GM12873 (cell line): ENCODE measurements at regions not wholly inside any gene's neighbourhood (a gene's known extent, or its start where the extent isn't known, plus 50 kb on each side); places are given as distances from the start of the nearest gene placed in this dataset.

Experiments
- CTCF ChIP-seq: IDR thresholded peaks from 2 replicates; pipeline ENCODE4 v1.5.1; 2012; ENCODE audit warnings: low read depth, mild to moderate bottlenecking, moderate library complexity, low read length, control low read depth; ENCODE audit not compliant: insufficient read depth; ENCODE audit errors: missing control alignments

GRCh38 chr13:37981932-37982331 lies 112.4 kb upstream of the TRPC4 start:
- TF ChIP-seq CTCF = no peak

DNA sequence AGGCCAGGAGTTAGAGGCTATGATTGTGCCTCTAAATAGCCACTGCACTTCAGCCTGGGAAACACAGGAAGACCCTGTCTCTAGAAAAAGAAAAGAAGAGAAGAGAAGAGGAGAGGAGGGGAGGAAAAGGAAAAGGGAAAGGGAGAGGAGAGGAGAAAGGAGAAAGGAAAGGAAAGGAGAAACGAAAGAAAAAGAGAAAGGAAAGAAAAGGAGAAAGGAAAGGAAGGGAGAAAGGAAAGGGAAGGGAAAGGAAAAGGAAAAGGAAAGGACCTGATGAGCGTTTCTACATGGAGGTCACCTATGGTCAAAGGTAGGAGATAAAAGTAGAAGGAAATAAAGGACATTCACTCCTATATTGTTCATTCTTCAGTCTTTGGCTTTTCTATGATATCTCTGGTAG lies 109.1 kb upstream of the TRPC4 start:
- no peak for TF ChIP-seq CTCF

DNA sequence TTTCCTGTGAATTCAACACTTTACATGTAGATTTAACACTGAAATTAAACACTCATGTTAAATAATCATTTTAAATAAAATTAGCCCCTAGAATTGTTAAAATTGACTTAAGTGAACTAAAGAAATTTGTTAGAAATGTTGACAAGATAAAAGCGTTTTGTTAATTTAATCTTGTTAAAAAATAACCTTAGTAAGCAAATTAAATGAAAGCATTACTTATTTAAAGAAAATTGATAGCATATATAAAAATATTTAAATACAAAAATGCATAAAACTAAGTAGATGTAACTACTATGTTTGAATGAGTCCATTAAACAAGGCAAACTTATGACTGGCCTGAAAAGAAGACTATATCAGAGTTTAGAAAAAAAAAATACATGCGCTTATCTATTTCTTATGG lies 99.0 kb upstream of the TRPC4 start:
- no peak for TF ChIP-seq CTCF

DNA sequence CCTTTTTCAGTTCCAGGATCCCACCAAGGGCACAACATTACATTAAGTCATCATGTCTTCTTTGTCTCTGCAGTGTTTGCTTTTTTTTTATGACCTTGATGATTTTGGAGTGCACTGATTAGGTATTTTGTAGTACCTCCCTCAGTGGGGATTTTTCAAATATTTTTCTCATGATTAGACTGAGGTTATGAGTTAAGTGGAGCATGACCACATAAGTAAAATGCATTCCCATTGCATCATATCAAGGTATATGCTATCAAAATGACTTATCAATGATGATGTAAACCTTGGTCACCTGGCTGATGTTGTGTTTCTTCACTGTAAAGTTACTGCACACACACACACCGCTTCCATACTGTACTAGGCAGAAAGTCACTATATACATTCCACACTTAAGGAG lies 96.7 kb upstream of the TRPC4 start:
- TF ChIP-seq CTCF = no peak

DNA sequence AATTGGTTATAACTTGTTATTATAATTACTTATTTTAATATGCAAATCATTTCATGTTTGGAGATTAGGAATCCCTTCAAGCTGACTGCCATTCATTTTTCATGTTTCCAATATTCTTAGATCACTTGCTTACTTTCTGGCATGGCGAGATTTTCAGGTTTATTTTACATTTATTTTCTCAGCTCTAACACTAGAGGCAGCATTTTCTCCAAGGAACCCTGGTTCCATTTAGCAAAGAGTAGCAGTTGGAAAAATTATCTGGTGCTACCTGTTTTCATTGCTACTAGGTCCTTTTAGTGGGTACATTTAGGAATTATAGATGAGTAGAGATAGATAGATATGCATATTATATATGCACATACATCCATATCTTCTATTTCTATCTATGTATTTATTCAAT lies 90.9 kb upstream of the TRPC4 start:
- peak; percentile 28 for TF ChIP-seq CTCF

GRCh38 chr13:37959284-37959683 lies 89.7 kb upstream of the TRPC4 start:
- TF ChIP-seq CTCF = no peak

DNA sequence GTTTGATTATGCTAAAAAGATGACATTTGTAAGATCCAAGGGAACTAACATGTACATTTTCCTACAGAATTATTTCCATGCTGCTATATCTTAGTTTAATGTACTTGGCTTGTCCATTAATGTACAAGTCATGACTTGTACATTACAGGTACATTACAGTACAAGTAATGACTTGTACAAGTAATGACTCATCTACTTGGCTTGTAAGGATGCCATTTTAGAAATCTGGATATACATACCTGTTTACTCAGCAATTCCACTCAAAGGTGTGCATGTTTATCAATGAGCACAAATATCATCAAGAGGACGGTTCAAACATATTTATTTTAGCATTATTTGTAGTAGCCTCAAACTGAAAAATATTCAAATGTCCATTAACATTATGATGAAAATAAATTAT lies 87.0 kb upstream of the TRPC4 start:
- TF ChIP-seq CTCF = no peak

- no peak for TF ChIP-seq CTCF
Observed at GRCh38 chr13:37954191-37954590, 84.6 kb upstream of the TRPC4 start.
